A673 (cell line): ENCODE measurements at regions not wholly inside any gene's neighbourhood (a gene's known extent, or its start where the extent isn't known, plus 50 kb on each side); places are given as distances from the start of the nearest gene placed in this dataset.

Experiments
- BruUV-seq: library from RNA; stranded (reverse); fragments of 400-500 nt; replicated peaks from 2 replicates; lab custom pipeline; 2021; lab: Mats Ljungman, UMichigan
- CTCF ChIA-PET: fragments of 300-600 bp; sonication (Branson Sonifier 250); formaldehyde crosslinking; loops from one replicate; lab custom pipeline; 2022; ENCODE audit warnings: antibody characterized with exemption; lab: Charles Lee
- POLR2A ChIA-PET: fragments of 300-600 bp; sonication (Branson Sonifier 250); formaldehyde crosslinking; loops from one replicate; lab custom pipeline; 2022; ENCODE audit warnings: antibody characterized with exemption; ENCODE audit not compliant: low non-redundant PET; lab: Charles Lee
- DNase-seq: peaks from one replicate; pipeline ENCODE4 v3.0.0-alpha.2; 2015; ENCODE audit warnings: low spot score
- H3K27ac ChIP-seq: fragments of 200-600 bp; sonication (generic); 2 replicates; pipeline ENCODE4 v1.5.1; 2016; ENCODE audit warnings: mixed run types, low read depth, mild to moderate bottlenecking, mixed read lengths, antibody characterized with exemption, low read length; ENCODE audit not compliant: poor library complexity, severe bottlenecking
- H3K27me3 ChIP-seq: fragments of 200-600 bp; sonication (generic); replicated peaks from 2 replicates; pipeline ENCODE4 v1.6.1; 2017; ENCODE audit warnings: mixed run types, low read depth, mild to moderate bottlenecking, mixed read lengths, antibody characterized with exemption, low read length; ENCODE audit not compliant: insufficient read depth, poor library complexity
- H3K36me3 ChIP-seq: fragments of 200-600 bp; sonication (generic); 2 replicates; pipeline ENCODE4 v1.6.1; 2016; ENCODE audit warnings: mixed run types, mild to moderate bottlenecking, mixed read lengths, antibody characterized with exemption, low read length; ENCODE audit not compliant: insufficient read depth, poor library complexity, severe bottlenecking
- H3K4me1 ChIP-seq: fragments of 200-600 bp; sonication (generic); 2 replicates; pipeline ENCODE4 v1.6.1; 2017; ENCODE audit warnings: mixed run types, mild to moderate bottlenecking, mixed read lengths, antibody characterized with exemption, low read length; ENCODE audit not compliant: insufficient read depth, poor library complexity, severe bottlenecking
- H3K4me3 ChIP-seq: fragments of 200-600 bp; sonication (generic); 2 replicates; pipeline ENCODE4 v1.5.1; 2016; ENCODE audit warnings: low read depth, mixed run types, mild to moderate bottlenecking, mixed read lengths, low read length; ENCODE audit not compliant: poor library complexity, severe bottlenecking
- H3K9me3 ChIP-seq: fragments of 200-600 bp; sonication (generic); 2 replicates; pipeline ENCODE4 v1.6.1; 2016; ENCODE audit warnings: mixed run types, low read depth, mild to moderate bottlenecking, mixed read lengths, antibody characterized with exemption, low read length; ENCODE audit not compliant: poor library complexity, severe bottlenecking
- EZH2 ChIP-seq: fragments of 200-600 bp; sonication (generic); IDR thresholded peaks from 2 replicates; pipeline ENCODE4 v1.6.1; 2017; ENCODE audit warnings: borderline replicate concordance, low read depth, mild to moderate bottlenecking, mixed read lengths, antibody characterized with exemption, low read length; ENCODE audit not compliant: poor library complexity, severe bottlenecking
- intact Hi-C: fragments of 100-400 bp; cut with micrococcal nuclease; formaldehyde crosslinking; loops from one replicate; pipeline ENCODE4 v1.10.0; 2022; ENCODE audit not compliant: unreplicated experiment
- TF ChIP-seq, protein P1 (sequence below): fragments of 300-800, 200-600 bp; sonication (generic); conservative IDR thresholded peaks from 2 replicates; pipeline ENCODE4 v1.5.1; 2017; ENCODE audit warnings: low read depth, mild to moderate bottlenecking, antibody characterized with exemption, low read length, moderate library complexity, mixed read lengths

DNA sequence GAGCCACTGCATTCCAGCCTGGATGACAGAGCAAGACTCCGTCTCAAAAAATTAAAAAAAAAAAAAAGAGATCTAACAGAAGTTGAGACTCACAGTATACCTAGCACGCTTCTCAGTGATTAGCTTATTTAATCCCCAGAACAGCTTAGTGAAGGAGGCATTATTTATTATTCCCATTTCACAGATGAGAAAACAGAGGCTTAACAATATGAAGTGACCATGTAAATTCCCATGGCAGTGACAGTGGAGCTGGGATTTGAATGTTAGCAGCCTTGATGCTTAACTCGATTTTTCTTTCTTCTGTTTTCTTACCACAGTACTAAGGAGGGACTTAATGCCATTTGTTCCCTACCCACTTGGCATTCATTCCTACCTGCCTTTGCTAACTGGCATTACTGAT is 89.9 kb upstream of the ZNF217 start:
- CTCF ChIA-PET: no interaction called here
- no TSS peak for BruUV-seq

DNA sequence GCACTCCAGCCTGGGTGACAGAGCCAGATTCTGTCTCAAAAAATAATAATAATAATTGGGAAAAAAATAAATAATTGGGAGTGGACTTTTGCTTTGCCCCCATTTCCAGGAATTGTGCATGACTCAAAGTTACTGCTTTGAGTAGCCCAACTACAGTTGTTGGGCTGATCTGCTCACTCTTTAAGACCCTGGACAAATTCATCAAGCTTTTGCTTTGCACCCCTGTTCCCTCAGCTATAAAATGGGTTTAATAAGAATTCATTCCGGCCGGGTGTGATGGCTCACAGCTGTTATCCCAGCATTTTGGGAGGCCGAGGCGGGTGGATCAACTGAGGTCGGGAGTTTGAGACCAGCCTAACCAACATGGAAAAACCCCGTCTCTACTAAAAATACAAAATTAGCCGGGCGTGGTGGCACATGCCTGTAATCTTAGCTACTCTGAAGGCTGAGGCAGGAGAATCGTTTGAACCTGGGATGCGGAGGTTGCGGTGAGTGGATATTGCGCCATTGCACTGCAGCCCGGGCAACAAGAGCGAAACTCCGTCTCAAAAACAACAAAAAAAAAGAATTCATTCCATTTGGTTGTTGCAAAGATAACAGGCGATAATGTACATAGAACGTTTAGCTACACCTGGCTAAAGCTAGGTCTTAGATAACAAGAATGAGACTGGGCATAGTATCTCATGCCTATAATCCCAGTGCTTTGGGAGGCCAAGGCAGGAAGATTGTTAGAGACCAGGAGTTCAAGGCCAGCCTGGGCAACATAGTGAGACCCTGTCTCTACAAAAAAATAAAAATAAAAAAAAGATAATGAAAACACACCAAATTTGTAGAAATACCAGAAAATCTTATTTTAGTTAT is 87.9 kb upstream of the ZNF217 start:
- TF ChIP-seq EZH2: no peak
- TF ChIP-seq, protein P1, sequence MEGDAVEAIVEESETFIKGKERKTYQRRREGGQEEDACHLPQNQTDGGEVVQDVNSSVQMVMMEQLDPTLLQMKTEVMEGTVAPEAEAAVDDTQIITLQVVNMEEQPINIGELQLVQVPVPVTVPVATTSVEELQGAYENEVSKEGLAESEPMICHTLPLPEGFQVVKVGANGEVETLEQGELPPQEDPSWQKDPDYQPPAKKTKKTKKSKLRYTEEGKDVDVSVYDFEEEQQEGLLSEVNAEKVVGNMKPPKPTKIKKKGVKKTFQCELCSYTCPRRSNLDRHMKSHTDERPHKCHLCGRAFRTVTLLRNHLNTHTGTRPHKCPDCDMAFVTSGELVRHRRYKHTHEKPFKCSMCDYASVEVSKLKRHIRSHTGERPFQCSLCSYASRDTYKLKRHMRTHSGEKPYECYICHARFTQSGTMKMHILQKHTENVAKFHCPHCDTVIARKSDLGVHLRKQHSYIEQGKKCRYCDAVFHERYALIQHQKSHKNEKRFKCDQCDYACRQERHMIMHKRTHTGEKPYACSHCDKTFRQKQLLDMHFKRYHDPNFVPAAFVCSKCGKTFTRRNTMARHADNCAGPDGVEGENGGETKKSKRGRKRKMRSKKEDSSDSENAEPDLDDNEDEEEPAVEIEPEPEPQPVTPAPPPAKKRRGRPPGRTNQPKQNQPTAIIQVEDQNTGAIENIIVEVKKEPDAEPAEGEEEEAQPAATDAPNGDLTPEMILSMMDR: no peak

More for the DNA sequence above, 89.9 kb upstream of the ZNF217 start:
- H3K27me3 ChIP-seq: no peaks in the 10 kb centered on the region
- no peak for DNase-seq
- POLR2A ChIA-PET: no interaction called here
- no peaks in the 10 kb centered on the region for H3K36me3 ChIP-seq
- H3K4me1 ChIP-seq: peaks cover 18% of the 10 kb centered on the region
- TF ChIP-seq, protein P1: no peak
- no peak overlapping the region for H3K27ac ChIP-seq
- H3K9me3 ChIP-seq: no peaks in the 10 kb centered on the region
- H3K4me3 ChIP-seq: no peak overlapping the region
- intact Hi-C loops: no loop called here

DNA sequence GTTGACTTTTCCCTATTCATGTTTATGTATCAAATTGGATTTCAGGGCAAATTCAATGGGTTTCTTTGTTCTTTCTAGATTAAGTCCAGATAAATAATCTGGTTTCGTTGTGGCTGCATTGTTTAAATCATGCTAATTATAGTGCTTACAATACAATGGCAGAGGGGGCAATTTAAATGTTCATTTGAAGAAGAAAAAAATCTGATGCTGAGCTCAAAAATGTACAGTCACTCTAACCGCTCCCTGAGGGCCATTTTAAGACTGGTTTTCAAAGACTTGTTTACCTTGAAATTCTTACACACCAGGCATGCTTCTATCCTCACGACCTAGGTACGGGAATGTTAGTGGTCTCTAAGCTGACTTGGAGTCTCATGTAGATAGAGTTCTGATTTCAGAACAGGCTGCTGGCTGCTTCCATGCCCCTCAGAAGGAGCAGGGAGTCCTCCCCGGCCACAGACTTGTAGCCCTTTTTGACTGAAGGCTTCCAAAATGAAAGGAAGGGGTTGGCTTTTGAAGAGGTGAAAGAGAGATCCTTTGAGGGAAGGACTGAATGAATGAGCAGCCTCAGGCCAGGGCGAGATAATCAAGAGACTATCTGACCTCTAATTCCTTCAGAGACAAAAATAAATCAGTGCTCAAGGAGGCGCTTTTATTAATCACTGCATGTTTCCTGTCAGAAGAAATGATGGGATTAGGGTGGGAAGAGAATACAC is 86.1 kb upstream of the ZNF217 start:
- TF ChIP-seq, protein P1: no peak
- TF ChIP-seq EZH2: no peak
- no peaks in the 10 kb centered on the region for H3K36me3 ChIP-seq
- no peaks in the 10 kb centered on the region for H3K9me3 ChIP-seq
- POLR2A ChIA-PET: no interaction called here
- DNase-seq: no peak
- no TSS peak for BruUV-seq
- intact Hi-C loops: loop anchor here (5.0 kb wide), 2 partner anchors 82 to 148 kb away; no protein-coding TSS in a partner anchor
- no peak overlapping the region for H3K4me3 ChIP-seq
- CTCF ChIA-PET: no interaction called here
- peak overlapping the region; percentile 60 for H3K27ac ChIP-seq
- peaks cover 35% of the 10 kb centered on the region for H3K4me1 ChIP-seq
- no peaks in the 10 kb centered on the region for H3K27me3 ChIP-seq

More for the DNA sequence above, 87.9 kb upstream of the ZNF217 start:
- no TSS peak for BruUV-seq
- H3K9me3 ChIP-seq: no peaks in the 10 kb centered on the region
- no peak for DNase-seq
- POLR2A ChIA-PET: no interaction called here
- no peak overlapping the region for H3K4me3 ChIP-seq
- peaks cover 35% of the 10 kb centered on the region for H3K4me1 ChIP-seq
- no peaks in the 10 kb centered on the region for H3K36me3 ChIP-seq
- CTCF ChIA-PET: no interaction called here
- no peak overlapping the region for H3K27ac ChIP-seq
- intact Hi-C loops: no loop called here
- H3K27me3 ChIP-seq: no peaks in the 10 kb centered on the region
